CD4-positive, alpha-beta T cell treated with Interleukin-6 for 4 hours (primary cell): ENCODE measurements at regions not wholly inside any gene's neighbourhood (a gene's known extent, or its start where the extent isn't known, plus 50 kb on each side); places are given as distances from the start of the nearest gene placed in this dataset.

ENCODE experiments used
- DNase-seq: peaks from one replicate; pipeline ENCODE4 v3.0.0-alpha.2; 2020; ENCODE audit warnings: mixed read lengths

- no peak for DNase-seq
Measured at GRCh38 chr10:131653140-131653539, 247.7 kb upstream of the PPP2R2D start.

DNA sequence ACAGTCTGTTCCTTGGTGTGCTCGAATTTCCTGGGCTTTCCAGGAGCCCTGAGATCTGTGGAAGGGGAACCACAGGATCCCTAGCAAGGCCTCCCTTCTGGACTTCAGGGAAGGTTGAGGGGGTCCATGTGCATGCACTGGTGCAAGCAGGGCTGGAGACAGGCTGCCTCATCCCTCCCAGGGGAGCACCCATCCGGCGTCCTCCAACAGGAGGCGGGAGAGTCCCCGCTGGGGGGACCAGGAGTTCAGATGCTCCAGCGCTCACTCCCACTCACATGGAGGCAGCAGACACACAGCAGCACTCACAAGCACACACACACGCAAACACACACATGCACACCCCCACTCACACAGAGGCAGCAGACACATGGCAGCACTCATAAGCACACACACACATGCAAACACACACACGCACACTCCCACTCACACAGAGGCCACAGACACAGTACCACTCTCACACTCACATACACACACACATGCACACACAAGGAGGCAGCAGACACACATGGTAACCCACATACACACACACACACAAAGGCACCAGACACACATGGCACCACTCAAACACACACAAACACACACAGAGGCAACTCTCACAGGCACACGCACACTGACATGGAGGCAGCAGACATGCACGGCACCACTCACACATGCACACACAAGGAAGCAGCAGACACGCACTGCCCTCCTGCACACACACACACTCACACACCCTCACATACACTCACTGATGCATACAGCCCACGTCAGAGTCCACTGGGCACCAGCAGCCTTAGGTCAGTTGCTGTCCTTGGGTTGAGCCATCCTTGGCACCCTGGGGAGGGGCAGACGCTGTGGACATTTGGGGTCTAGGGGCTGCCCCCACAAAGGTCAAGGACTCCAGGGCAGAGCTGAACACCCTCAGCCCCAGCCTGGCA is 247.0 kb upstream of the PPP2R2D start:
- DNase-seq: no peak

GRCh38 chr10:131654471-131655087 is 246.2 kb upstream of the PPP2R2D start:
- no peak for DNase-seq

DNA sequence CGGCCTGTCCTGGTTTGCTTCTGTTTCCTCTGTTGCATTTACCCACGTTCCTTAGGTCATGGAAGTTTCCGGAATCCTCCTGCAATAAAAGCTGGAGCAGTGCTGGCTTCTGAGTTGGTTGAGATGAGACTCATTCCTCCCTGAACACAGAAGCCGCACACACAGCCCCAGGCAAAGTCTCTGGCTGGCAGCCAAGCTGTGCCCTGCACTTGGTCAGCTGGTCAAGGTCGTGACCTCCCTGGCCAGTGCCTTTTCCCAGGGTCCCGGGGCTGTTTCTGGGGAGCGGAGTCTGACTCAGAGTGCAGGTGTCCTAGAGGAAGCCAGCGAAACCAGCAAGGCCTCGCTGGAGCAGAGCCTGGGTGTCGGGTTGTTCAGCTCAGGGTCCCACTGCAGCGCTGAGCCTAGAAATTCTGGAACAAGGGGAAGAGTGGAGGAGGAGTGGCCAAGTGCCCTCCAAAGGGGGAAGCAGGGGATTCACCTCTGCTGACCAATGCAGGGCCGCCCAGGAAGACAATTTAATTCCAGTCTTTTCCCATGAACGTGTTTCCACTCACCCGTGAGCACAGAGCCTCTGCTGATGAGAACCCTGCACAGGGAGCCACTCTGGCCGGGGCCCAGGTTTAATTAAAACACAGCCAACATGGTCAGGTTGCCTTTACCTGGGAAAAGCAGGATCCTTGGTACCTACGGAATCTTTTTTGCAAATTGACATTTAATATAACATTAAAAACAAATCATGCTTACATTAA is 245.5 kb upstream of the PPP2R2D start:
- DNase-seq: no peak

DNA sequence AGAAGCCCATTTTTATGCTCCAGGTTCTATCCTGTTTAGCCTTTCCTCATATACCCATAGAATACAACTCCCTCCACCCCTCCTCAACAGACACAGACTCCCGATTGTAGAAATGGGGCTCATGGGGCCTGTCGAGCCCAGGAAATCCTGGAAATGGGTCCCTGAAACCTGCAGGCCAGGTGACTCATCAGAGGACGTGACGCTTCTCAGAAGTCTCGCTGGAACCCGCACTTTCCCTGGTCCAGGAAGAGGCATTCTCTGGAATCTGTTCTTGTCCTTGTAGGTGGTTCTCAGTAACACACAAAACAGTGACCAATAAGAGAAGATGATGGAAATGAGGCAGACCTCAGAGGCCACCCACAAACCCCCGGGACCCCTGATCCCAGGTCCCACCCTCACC is 244.8 kb upstream of the PPP2R2D start:
- no peak for DNase-seq

GRCh38 chr10:131656431-131656841 is 244.4 kb upstream of the PPP2R2D start:
- DNase-seq: no peak

- no peak for DNase-seq
Measured at GRCh38 chr10:131657318-131657984, 243.4 kb upstream of the PPP2R2D start.

GRCh38 chr10:131657985-131658330 is 242.8 kb upstream of the PPP2R2D start:
- no peak for DNase-seq

GRCh38 chr10:131658476-131659110 is 242.2 kb upstream of the PPP2R2D start:
- no peak for DNase-seq

- no peak for DNase-seq
Measured at GRCh38 chr10:131660427-131660826, 240.4 kb upstream of the PPP2R2D start.

- no peak for DNase-seq
Measured at GRCh38 chr10:131662851-131663250, 238.0 kb upstream of the PPP2R2D start.

DNA sequence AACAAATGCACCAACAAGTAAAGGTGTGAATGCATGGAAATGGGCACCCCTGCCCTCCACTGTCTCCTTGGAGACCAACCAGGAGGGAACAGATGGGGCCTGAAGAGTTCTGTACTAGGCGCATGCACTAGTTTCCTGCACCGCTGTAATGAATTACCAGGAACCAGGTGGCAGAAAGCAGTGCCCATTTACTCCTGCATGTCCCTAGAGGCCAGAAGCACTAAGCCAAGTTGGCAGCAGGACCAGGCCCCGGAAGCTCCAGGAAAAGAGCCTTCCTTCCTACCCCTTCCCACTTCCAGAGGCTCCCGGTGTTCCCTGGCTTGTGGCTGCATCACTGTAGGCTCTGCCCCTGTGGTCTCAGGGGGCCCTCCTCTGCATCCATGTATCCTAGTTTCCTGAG is 237.5 kb upstream of the PPP2R2D start:
- no peak for DNase-seq

GRCh38 chr10:131666091-131666490 is 234.7 kb upstream of the PPP2R2D start:
- no peak for DNase-seq

DNA sequence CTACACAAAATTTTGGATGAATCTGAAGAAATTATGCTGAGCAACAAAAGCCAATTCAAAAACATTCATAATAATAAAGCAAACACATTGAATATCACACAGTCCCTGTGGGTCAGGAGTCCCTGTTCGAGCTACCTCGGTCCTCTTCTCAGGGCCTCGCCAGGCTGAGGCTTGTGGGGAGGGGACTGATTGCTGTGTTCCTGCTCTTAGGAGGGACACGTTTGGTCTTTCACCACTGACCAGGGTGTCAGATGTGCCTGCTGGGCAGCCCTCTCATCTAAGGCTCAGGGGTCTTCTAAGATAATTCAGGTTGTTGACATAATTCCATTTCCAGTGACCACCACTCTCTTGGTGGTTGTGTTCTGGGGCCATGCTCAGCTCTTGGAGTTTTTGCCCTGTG is 233.8 kb upstream of the PPP2R2D start:
- DNase-seq: no peak

- DNase-seq: no peak
Measured at GRCh38 chr10:131667561-131667960, 233.2 kb upstream of the PPP2R2D start.

DNA sequence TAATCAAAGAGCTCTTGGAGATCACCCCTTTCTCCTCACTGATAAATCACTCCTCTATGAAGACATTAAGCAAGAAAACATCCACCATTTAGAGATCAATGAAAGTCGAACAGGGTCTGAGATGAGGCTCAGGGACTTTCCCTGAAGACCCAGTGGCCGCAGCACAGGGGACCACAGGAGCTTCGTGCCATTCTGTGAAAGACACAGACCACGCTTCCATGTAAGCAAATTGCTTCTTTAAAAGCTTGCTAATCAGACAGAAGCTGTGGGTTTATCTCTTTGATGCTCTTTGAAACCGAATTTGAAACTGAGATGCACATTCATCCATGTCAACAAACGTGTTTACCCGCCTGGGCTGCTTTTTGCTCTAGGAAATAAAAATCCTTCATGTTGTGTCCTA is 231.9 kb upstream of the PPP2R2D start:
- DNase-seq: no peak

DNA sequence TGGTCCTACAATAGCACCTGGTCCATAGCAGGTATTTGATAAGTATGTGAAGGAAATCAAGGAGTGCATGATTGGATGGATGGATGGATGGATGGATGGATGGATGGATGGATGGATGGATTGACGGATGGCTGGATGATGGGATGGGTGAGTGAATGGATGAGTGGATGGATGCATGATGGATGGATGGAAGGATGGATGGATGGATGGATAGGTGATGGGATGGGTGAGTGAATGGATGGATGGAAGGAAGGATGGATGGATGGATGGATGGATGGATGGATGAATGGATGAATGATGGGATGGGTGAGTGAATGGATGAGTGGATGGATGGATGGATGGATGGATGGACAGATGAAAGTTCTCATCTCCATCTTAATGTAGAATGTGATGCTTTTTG is 231.0 kb upstream of the PPP2R2D start:
- no peak for DNase-seq

DNA sequence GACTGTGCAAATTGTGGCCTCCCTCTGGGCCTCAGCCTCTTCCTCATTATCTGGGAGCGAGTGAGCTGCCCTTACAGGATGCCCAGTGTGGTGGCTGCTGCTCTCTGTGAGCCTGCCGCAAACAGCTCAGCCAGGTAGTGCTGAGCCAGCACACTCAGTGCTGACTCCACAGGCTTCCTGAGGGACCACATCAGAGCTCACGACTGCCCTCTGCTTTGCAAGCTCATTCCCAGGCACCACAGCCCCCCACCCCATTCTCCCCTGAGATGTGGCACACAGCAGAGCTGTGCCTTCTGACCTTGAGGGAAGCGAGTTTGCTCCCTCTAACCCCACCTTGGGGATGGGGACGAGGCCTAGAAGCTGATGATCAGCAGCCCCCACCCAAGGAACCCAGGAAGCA is 230.5 kb upstream of the PPP2R2D start:
- no peak for DNase-seq

DNA sequence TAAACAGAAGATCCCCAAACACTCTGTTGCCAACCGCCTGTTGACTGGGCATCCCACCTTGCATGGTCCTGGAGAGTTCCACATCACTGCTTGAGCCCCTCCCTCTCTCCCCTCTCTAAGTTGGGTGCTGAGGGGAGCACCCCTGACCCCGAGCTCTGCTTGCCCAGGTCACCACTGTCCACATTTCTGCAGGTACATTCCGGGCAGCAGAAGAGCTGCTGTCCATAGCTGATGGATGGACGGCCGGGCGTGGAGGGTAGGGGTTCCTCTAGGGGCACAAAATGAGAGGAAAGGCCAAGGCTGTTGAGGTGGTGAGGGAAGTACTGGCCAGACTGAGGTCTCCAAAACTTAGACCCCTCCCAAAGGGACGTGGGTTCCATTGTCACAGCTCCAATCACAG is 227.4 kb upstream of the PPP2R2D start:
- no peak for DNase-seq

- no peak for DNase-seq
Measured at GRCh38 chr10:131674130-131674529, 226.7 kb upstream of the PPP2R2D start.

- no peak for DNase-seq
Measured at GRCh38 chr10:131675104-131675503, 225.7 kb upstream of the PPP2R2D start.

GRCh38 chr10:131676046-131676799 is 224.6 kb upstream of the PPP2R2D start:
- no peak for DNase-seq
